GM18873 (cell line): ENCODE measurements at regions not wholly inside any gene's neighbourhood (a gene's known extent, or its start where the extent isn't known, plus 50 kb on each side); places are given as distances from the start of the nearest gene placed in this dataset.

ENCODE experiments used
- ATAC-seq: cut with Tn5 transposase; IDR thresholded peaks from one replicate; pipeline ENCODE4 v1.9.1; 2021; ENCODE audit warnings: mild to moderate bottlenecking, moderate library complexity, moderate number of reproducible peaks; ENCODE audit not compliant: unreplicated experiment, low FRiP score

- ATAC-seq, result no peak
These were observed 50.0 kb upstream of the INSIG1 start for GRCh38 chr7:155247479-155248365.
